Amniotic stem cell (primary cell): ENCODE measurements at regions not wholly inside any gene's neighbourhood (a gene's known extent, or its start where the extent isn't known, plus 50 kb on each side); places are given as distances from the start of the nearest gene placed in this dataset.
A peak's percentile ranks its signal among the peaks of the same experiment; 100 is the strongest.

ENCODE experiments used
- DNase-seq: peaks from one replicate; lab custom pipeline; 2025; lab: John Stamatoyannopoulos, UW

- DNase-seq = no peak
Measured at GRCh38 chr7:42858570-42858969, 53.3 kb downstream of the C7orf25 start.

GRCh38 chr7:42856605-42856987, 55.3 kb downstream of the C7orf25 start:
- DNase-seq = no peak

- DNase-seq = no peak
Measured at GRCh38 chr7:42854571-42855118, 57.2 kb downstream of the C7orf25 start.

GRCh38 chr7:42852531-42852930, 59.3 kb downstream of the C7orf25 start:
- DNase-seq = no peak

- DNase-seq = no peak
Measured at GRCh38 chr7:42843205-42843800, 68.6 kb downstream of the C7orf25 start.

- DNase-seq = no peak
Measured at GRCh38 chr7:42834676-42835075, 77.2 kb downstream of the C7orf25 start.

- DNase-seq = no peak
Measured at GRCh38 chr7:42833411-42833810, 78.5 kb downstream of the C7orf25 start.

GRCh38 chr7:42832667-42833066, 79.2 kb downstream of the C7orf25 start:
- no peak for DNase-seq

GRCh38 chr7:42831718-42832522, 80.0 kb downstream of the C7orf25 start:
- DNase-seq = peak; percentile 20

- no peak for DNase-seq
Measured at GRCh38 chr7:42831006-42831717, 80.7 kb downstream of the C7orf25 start.

- DNase-seq = no peak
Measured at GRCh38 chr7:42812779-42813178, 99.1 kb downstream of the C7orf25 start.

- no peak for DNase-seq
Measured at GRCh38 chr7:42805601-42806000, 106.3 kb downstream of the C7orf25 start.

GRCh38 chr7:42794673-42795072, 117.2 kb downstream of the C7orf25 start:
- no peak for DNase-seq

GRCh38 chr7:42792841-42793240, 119.0 kb downstream of the C7orf25 start:
- DNase-seq = no peak

GRCh38 chr7:42790196-42790595, 121.7 kb downstream of the C7orf25 start:
- no peak for DNase-seq

GRCh38 chr7:42774436-42774835, 137.4 kb downstream of the C7orf25 start:
- DNase-seq = no peak

GRCh38 chr7:42770114-42770513, 141.8 kb downstream of the C7orf25 start:
- DNase-seq = no peak

GRCh38 chr7:42768045-42768444, 143.8 kb downstream of the C7orf25 start:
- DNase-seq = no peak

- DNase-seq = no peak
Measured at GRCh38 chr7:42766782-42767423, 145.0 kb downstream of the C7orf25 start.

GRCh38 chr7:42765931-42766330, 145.9 kb downstream of the C7orf25 start:
- no peak for DNase-seq

- DNase-seq = no peak
Measured at GRCh38 chr7:42763137-42763551, 148.7 kb downstream of the C7orf25 start.

GRCh38 chr7:42761486-42761885, 150.4 kb downstream of the C7orf25 start:
- no peak for DNase-seq
